SHP77 treated with DMSO at 0.1 percent for 48 hours (cell line): ENCODE measurements at regions not wholly inside any gene's neighbourhood (a gene's known extent, or its start where the extent isn't known, plus 50 kb on each side); places are given as distances from the start of the nearest gene placed in this dataset.

ENCODE experiments used
- DNase-seq: peaks from one replicate; lab custom pipeline; 2025; lab: John Stamatoyannopoulos, UW

DNA sequence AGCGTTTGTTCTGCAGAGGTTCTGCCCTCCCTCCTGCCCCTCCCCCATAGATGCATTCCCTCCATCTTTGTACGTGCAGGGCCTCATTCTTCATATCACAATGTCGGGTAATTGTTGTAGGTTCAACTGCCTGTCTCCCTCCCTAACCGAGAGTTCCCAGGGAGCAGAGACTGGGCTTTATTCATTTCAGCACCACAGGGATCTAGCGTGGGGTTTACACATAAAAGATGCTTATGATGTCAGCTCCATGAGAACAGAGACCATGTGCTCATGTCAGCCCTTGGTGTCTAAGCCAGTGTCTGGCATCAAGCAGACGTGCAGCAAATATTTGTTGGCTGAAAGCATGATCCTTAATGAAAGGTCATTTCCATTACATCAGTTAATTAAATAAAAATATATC, 298.9 kb upstream of the TRIB2 start:
- no peak for DNase-seq

DNA sequence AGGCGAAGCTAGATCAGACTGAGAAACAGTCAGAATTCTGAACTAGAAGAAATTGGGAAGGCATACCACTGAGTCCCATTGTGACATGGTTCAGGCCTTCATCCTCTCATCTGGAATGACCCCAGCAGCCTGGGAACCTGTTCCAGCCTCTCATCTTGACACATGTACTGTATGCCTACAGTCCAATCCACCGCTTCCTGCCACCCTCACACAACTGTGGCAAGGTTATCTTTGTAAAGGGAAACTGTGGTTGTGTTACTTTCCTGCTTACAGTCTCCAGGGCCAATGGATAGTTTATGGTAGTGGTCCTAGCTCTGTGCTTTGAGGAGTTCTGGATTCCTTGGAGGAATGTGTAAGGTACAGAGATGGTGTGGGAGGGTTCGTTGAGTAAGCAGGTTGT, 296.9 kb upstream of the TRIB2 start:
- DNase-seq = no peak

DNA sequence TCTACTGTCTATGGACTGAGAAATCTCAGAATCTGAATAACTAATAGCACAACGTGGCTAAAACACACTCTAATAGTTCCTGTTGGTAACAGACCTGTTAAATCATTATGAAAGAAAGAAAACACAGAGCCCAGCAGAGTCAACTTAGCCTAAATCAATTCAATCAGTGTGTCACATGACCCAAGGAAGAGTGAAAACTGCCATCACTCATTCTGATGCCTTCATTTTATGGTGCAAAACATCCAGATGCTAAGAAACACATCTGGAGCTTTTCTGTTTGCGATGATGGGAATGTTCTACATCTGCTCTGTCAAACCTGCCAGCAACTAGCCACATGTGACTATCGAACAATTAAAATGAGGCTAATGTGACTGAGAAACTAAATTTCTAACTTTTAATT, 295.7 kb upstream of the TRIB2 start:
- no peak for DNase-seq

DNA sequence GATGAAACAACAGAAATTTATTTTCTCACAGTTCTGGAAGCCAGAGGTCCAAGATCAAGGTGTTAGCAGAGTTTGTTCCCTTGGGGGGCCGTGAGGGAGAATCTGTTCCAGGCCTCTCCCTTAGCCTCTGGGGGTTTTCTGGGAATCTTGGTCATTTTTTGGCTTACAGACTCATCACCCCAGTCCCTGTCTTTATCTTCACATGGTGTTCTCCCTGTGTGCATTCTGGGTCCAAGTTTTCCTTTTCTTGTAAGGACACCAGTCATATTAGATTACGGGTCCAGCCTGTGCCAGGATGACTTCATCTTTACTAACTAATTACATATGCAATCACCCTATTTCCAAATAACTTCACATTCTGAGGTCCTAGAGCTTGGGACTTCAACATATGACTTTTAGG, 292.5 kb upstream of the TRIB2 start:
- DNase-seq = no peak

DNA sequence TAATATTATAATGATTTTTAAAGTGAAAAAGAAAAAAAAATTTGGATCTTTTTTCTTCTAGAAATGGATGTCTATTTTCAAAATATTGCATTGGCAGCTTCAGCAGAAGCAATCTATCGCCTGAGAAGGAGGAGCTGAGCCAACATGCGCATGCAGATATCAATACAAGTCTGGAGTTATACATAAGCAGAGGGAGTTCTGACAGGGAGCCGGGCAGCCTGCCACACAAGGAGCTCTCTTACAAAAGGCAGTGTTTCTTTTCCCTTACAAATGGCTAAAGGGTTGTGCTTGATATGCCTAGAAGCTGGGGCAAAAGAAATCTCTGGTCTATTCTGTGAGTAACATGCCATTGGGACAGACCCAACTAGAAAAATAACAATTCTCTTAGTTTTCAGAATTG, 291.9 kb upstream of the TRIB2 start:
- DNase-seq = no peak

DNA sequence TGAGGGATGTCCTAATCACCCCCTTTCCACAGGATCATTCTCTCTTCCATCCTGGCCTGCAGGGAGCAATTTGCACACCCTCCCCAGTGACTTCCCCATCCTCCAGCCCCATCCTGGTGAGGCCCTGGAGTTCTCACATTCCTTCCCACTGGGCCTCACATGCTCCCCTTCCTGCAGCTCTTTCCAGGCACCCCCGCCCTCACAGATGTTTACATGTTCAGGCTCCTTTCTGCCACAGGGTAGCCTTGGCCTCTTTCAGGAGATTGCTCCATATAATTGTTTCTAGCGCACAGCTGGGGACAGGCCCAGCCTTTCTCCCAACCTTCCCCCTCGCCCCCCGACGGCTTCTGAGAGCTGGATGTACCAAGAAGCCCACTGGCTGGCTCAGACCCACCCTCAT, 288.4 kb upstream of the TRIB2 start:
- no peak for DNase-seq

DNA sequence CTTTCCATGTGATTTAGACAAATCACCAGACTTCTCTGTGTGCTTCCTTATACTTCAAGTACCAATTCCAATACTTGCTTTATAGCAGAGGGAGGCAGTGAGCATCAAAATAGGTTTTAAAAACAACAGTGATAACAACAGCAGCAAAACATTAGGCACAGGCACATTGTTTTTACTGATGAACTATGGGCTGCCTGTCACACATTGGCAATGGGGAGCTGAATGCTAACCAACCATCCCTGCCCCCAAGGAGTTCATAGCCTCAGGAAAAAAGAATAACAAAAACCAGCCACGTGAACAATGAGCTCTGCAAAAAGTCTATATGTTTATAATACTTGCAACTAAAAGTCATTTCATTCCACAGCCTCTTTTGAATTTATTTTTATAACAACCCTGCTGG, 287.9 kb upstream of the TRIB2 start:
- no peak for DNase-seq

DNA sequence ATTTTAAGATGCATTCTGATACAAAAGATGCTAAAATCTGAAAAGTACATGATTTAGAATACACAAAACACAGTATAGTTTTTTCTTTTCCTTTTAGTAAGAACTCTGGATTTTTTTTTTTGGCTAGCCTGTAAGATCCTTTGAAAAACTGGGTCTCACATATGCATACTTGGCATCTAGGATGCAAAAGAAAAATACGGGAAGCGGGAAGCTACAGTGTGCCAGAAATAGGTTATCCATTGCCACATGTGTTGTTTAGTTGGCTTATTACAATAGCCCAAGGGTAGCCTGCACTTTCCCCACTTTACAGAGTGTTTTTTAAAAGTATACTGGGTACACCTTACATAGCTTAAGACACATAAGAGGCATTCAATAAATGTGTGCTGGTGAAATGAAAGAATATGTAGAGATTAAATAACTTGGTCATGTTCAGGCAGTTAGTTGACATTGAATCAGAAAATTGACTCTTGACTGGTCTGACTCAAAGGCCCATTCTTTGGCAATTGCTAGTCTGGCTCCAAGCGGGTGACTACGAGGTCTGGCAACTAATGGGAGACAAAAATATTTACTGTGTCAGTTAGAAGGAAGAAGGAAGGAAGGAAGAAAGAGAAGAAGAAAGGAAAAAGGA, 286.8 kb upstream of the TRIB2 start:
- no peak for DNase-seq

DNA sequence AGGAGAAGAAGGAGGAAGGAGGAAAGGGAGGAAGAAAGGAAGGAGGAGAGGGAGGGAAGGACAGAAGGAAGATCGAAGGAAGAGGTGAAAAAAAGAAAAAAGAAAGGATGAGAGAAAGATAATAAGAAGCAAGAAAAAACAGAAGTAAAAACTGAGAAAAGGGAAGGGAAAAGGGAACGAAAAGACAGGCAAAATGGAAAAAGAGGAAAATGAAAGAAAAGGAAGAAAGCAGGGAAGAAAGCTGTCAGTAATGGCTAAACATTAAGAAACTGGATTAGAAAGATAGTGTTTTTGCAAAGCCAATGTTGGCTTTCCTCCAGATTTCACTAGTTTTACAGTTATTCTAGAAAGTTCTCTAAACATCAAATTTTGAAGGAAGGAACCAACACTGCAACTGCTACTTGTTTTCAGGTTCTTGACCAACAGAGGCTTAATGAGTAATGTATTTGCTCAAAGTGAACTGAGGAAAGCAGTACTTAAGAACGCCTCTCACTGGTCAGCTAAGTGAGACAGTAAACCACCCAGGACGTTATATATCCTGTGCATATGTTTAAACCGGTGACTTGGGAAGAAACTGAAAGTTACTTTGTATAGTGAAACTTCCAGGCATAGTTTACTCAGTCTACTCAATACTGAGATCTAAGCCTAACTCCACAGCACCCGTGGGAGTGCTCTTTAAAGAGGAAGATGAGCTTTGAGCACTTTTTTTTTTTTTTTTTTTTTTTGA, 286.2 kb upstream of the TRIB2 start:
- no peak for DNase-seq

DNA sequence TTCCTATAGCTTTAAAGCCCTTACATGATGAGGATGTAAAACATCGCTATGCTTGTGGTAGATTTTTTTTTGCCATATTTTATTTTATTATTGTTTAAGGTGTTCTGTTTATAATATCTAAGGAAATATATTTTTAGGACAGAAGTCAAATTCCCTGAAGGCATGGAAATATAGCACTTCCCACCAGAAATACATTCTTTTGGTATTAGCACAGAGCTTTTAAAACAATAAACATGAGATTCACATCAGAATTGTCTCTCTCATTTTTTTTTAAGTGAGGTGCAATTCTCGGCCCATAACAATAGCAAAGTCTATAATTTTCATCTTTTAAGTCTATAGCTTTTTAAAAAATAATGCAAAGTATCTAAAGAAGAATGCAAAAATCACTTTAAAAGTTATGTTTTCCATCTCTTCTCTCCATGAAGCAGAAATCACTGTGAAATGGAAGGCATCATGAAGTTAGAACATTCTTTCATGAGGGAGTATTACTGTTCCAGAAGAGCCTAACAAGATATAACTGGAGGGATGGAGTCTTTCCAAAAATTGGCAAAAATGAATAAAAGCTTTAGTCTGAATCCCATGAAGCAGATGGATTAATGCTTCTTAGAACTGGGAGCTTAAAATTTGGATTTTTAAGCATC, 283.6 kb upstream of the TRIB2 start:
- no peak for DNase-seq

DNA sequence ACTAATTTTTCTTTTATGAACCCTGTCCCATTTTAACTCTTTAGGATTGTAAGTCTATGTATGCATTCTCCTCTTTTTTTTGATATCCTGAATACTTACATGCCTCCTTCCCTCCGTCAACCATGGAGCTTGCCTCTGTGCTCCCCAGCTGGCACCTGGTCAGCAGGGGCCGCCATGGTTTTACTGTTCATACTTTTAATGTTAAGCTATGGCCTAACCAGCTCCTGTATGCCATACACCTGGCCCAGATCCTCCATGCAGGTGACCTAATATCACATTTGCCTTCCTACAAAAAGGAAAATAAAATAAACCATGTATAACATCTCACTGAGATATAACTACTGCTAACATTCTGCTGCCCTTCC, 283.1 kb upstream of the TRIB2 start:
- DNase-seq = no peak

DNA sequence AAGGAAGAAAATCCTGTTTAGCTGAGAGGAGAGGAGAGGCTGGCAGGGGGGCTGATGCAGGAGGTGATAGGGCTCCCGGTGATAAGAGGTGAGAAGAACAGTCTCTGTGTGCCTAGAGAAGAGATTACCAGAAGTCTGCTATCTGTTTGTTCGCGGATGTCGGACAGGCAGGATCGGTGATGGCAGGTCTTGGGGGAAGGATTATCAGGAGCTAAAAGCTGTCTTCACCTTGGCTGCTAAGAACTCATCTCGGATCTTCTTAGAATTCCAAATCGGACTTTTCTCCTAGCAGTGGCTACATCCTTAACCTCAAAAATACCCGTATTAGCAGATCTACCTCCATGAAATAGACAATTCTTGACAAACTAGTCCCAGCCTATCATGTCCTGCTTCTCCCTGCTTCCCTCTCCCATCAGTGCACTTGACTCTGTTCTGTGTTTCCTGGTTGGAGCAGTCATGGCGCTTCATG, 282.1 kb upstream of the TRIB2 start:
- no peak for DNase-seq

DNA sequence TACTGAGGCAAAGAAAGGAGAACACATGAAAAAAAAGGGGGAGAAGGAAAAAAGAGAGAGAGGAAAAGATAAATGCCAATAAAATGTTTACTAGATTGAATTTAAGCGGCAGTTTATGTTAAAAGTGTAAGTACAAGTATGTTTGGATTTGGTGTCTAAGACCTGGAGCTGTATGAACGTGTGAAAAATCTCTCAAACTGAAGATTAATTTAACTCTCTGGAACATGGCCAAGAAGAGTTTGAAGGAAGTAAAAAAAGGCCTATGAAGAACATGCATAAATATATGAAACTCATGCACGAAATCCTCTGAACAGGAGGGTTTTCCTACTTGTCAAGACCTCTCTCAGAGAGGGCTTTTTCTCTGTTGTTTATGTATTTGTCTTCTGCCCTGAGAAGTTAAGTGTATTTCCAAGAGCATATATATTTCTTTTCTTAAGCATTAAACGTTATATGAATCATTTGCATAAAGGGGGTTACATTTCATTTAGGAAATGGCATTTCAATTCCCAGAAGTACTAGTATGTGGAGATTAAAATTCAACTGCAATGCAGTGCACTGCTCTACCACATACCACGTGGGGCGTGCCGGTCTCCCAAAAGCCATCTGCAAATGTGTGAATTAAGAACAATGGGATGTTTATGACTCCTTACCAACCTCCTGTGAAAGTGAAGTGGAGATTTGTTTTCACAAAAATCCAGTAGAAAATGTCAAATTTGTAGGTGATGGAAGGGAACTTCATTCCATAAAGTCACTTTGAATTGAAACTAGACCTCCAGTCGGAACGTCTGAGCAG, 281.1 kb upstream of the TRIB2 start:
- no peak for DNase-seq

DNA sequence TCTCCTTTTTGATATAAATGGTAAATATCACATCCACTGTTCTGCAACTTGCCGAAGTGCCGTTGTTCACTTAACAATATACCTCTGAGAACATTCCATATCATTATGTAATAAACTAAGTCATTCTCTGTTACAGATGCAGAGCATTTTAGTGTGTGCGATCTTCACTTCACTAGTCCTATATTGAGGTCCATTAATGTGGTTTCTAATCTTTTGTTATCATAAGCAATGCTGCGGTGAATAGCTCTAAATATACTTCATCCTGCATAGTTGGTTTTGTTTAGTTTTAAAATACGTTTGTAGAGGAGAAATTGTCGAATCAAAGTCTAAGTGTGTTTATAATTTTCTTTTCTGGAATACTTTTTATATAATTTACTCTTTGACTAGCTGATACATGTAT, 280.3 kb upstream of the TRIB2 start:
- no peak for DNase-seq

DNA sequence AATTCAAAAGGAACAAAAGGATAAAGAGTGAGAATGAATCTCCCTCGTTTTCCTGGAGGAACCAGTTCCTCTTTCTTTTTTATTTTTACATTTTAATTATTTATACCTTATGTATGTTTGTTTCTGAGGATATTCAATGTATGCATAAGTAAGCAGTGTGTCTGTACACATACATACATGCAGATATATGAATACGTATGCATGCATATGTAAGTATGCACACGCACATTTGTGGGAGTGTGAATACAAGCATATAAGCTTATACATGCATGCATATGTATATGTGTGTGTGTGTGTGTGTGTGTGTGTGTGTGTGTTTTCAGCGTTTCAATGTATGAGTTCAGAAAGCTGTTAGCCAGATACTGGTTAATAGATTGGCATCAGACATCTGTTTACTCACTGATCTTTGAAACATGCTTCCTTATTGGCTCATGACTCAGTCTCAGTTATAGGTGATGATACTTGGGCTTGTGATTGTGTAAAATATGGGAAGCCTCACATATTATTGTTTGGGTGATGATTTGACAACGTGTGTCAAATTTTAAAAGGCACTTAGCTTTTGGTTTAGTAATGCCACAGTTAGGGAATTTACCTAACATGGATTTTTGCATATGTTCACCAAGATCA, 279.7 kb upstream of the TRIB2 start:
- DNase-seq = no peak

DNA sequence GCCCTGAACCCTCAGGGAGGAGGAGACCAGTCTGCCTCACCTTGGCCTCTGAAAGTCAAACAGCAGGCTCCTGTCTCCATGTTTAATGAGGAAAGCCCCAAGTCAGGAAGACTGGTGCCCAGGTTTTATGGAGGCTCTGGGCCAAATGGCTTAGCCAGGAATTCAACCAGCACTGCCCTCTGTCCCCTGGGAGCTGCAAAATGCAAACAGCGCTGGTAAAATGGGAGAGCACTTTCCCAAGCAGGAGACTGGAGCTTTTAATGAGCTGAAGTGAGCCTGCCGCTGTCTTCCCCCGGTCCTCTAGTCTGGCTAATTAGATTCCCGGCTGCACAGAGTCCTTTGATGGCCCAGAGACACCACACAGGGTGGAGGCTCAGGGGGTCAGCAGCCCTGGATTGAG, 276.0 kb upstream of the TRIB2 start:
- no peak for DNase-seq

DNA sequence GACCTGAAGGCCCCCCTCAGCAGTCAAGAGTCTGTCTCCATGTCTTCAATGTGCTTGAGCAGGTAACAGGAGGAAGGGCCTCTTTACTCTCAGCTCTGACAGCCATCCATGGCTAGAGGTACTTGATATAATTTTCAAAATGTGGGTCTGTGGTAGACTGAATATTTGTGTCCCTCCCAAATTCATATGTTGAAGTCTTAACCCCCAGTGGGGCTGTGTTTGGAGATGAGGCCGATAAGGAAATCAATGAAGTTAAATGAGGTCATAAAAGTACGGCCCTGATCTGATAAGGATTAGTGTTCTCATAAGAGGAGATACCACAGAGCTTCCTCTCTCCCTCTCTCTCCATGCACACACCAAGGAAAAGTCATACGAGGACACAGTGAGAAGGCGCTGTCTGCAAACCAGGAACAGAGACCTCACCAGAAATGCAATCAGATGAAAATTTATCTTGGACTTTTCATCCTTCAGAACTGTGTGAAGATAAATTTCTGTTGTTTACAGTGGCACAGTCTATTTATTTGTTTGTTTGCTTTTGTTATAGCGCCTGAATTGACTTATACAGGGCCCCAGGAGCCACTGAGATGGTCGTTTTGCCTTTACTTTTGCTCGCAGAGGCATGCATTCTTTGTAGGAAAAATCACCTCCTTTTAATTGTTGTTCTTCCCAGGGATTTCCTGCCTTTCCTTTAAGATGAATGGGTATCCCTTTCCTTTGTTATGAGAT, 274.8 kb upstream of the TRIB2 start:
- DNase-seq = no peak

DNA sequence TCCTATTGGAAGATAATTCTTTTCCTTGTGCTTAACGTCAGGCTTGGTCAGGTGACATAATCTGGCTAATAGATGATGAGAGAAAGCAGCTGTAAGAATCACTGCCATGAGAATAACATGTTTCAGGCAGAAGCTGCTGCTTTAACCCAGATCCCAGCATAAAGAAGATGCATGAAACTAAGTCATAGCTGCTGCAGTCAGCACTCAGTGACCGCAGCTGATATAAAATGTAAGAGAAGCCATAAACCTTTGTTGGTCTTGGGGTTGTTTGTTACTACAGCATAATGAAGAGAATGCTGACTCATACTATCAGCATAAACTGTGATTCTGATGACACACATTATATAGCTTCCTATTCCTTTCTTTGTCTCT, 274.3 kb upstream of the TRIB2 start:
- no peak for DNase-seq

DNA sequence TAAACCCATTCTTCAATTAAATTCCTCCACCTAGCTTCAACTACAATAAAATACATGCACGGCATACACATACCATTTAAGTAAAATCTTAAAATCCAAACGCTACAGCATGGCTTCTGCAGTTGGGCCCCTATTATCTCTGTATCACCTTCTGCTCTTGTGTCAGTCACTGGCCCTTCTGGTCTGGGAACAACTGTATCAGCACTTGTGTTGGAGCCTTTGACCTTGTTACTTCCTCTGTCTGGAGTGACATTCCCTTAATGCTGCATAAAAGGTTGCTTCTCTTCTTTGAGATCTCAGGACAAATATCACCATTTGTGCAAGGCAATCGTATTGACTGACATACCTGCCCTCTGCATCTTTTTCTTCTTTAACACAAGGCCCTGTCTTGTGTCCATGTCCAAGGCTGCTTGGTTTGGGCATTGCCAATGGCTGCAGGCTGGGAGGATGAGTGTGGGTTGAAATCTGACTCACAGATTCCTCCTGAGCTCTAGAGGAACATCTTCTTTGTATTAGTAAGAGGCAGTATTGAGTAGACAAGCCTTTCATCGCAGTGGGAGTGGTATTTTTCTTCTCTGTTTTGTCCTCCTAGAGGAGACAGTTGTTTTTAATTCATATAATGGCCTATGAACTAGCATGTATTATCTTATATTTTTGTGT, 267.8 kb upstream of the TRIB2 start:
- no peak for DNase-seq

DNA sequence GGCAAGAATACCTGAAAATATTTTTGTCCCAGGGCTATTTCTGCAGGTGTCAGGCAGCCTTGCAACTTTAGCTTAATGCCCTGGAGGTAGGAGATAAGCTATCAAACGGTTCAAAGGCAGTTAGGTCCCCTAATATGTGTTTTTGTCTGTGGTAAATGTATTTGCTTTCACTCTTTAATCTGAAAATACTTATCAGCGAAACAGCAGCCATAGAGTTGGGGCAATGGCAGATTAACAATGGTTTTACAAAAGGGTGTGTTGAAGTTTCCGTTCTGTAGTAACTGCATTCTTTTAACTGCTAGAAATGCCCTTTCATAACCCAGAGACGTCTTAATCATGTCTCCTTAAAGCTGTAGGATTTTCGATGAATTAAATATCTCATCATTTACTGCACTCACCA, 265.0 kb upstream of the TRIB2 start:
- no peak for DNase-seq

DNA sequence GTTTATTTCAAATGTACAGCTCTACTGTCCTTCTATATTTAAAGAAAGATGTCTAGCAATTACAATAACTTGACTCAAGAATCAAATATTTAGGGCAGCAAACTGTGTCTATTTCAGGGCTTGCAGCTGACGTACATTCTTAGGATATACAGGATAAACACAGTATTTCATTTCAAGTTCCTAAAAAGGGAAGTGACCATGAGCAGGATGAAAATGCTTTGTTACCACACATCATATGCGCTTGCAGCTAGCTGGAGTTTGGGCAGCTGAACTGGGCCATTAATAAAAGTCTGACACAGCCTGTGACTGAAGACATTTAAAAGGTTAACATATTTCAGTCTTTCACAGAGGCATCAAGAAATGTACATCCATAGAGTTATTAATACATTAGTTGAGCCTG, 264.6 kb upstream of the TRIB2 start:
- no peak for DNase-seq
